Medulla oblongata (tissue), 1 donor: ENCODE measurements at regions not wholly inside any gene's neighbourhood (a gene's known extent, or its start where the extent isn't known, plus 50 kb on each side); places are given as distances from the start of the nearest gene placed in this dataset.

ENCODE experiments used
- DNase-seq: peaks from one replicate; pipeline ENCODE4 v3.0.0-alpha.2; 2015; ENCODE audit errors: extremely low spot score

- DNase-seq, result no peak
Measured at GRCh38 chr3:76961284-76961683, 78.6 kb upstream of the ROBO2 start.

DNA sequence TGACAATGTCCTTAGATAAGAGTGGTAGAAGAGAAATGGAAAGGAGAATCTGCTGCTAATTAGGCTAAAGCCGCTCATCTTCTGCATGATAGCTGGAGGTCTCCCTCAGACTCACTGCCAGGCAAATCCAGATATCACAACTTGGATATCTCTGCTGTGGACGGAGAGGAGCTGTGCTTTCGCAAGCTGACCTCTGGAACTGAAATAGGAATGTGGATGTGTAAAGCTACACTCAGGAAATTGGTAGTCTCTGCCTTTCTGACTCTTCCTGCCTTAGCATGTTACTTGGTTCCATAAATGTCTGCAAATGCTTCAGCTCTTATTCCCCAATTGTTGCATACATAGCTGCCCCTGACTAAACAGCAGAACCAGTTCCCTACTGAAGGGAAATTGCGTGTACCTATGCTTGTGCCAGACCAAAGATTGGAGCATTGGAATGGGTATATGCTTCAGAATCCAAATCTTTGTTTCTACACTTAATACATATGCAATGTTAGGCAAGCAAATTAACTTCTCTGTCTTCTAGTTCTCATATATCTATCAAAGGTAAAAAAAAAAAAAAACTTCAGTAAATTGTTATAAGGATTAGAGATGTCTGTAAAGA, 74.7 kb upstream of the ROBO2 start:
- DNase-seq, result no peak

DNA sequence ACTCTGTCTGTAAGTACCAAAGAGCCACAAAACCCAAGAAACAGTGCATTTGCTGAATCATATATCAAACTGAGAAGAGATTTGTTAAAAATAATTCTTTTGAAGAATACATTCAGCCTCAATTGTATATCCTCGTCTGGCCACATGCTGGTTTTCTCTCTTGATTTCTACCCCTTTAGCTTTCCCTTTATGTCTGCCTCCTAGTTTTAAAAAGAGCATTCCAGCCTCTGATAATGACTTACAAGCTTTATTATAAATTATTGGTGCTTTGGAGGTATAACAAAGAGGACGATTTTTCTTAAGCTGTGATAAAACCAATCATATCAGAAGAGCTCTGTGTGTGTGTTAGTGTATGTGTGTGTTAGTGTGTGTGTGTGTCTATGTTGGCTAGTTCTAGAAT, 70.4 kb upstream of the ROBO2 start:
- DNase-seq, result no peak

GRCh38 chr3:76969996-76970615, 69.8 kb upstream of the ROBO2 start:
- DNase-seq, result no peak

- no peak for DNase-seq
Measured at GRCh38 chr3:76972624-76973296, 67.1 kb upstream of the ROBO2 start.

- no peak for DNase-seq
Measured at GRCh38 chr3:76976996-76977395, 62.9 kb upstream of the ROBO2 start.

DNA sequence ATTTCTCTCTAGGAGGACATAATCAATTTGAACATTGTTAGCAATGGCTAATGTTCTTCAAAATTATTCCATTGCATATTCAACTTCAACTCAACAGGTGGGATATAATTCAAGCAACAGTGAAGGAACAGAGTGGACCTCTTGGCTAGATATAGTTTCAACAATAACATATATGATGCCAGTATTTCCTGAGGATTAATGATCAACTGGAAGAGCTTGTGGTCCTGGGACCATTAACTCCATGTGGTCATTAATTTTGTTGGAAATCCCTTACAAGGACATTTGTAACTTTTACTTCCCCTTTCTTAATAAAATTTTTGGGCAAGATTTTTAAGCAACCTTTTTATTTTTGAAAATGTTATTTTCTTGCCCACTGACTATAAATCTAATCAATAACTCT, 54.3 kb upstream of the ROBO2 start:
- no peak for DNase-seq

DNA sequence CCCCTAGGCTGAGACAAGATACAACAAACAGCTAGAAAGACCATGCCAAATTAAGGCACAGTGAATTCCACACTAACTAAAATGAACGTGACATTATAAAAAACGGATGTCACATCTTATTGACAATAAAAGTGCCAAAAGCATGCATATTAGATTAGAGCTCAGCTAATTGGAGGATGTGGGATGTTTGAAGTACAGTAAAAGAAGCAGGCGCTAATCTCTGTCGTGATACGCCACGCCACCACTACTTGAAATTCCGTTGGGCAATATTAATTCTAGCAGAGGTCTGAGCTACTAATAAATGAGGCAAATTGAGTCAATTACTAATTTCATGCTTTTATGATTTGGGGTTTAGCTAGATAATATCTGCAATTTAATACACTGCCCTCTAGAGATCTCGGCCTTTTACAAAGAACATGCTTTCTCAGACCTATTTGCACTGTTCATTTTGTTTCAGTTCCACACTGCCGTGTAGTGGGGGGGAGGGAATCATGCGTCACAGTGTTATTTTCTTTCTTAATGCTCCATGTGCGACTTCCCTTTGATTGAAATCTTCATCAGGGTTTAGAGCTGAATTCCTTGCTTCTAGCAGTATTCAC, 52.9 kb upstream of the ROBO2 start:
- DNase-seq, result no peak
